Upper lobe of right lung (tissue), 1 donor: ENCODE measurements at regions not wholly inside any gene's neighbourhood (a gene's known extent, or its start where the extent isn't known, plus 50 kb on each side); places are given as distances from the start of the nearest gene placed in this dataset.
"Not testable (repeated sequence)": the region's sequence is repeated elsewhere in the genome, so short reads cannot be mapped to it uniquely, and the experiment has no call there.

ENCODE experiments used
- ATAC-seq: fragments of 200-7000 bp; cut with Tn5 transposase; one replicate; pipeline ENCODE4 v1.9.1; 2020; ENCODE audit warnings: mild to moderate bottlenecking, moderate library complexity
- DNase-seq: peaks from one replicate; pipeline ENCODE4 v3.0.0-alpha.2; 2020
- H3K27ac ChIP-seq: fragments of 200-600 bp; one replicate; pipeline ENCODE4 v1.8.0; 2022
- H3K27me3 ChIP-seq: fragments of 200-600 bp; one replicate; pipeline ENCODE4 v1.8.0; 2022; ENCODE audit warnings: mild to moderate bottlenecking
- H3K36me3 ChIP-seq: fragments of 200-600 bp; one replicate; pipeline ENCODE4 v1.8.0; 2022
- H3K4me1 ChIP-seq: fragments of 200-600 bp; one replicate; pipeline ENCODE4 v1.8.0; 2022
- H3K4me3 ChIP-seq: fragments of 200-600 bp; one replicate; pipeline ENCODE4 v1.8.0; 2022; ENCODE audit warnings: mild to moderate bottlenecking
- H3K9me3 ChIP-seq: fragments of 200-600 bp; one replicate; pipeline ENCODE4 v1.8.0; 2022
- CTCF ChIP-seq: fragments of 200-600 bp; IDR thresholded peaks from one replicate; pipeline ENCODE4 v1.8.0; 2022; ENCODE audit warnings: antibody characterized with exemption
- intact Hi-C: fragments of 100-400 bp; cut with DNase I; formaldehyde crosslinking; loops from one replicate; pipeline ENCODE4 v1.11.0; 2022
- donor health status: DM: no; HTN: yes; CAD: no; lungs with severe emphysema.

- TF ChIP-seq CTCF, result no peak
- Histone ChIP-seq H3K27me3 (no peaks in the 10 kb centered on the region), H3K36me3 (no peaks in the 10 kb centered on the region), H3K4me1 (no peaks in the 10 kb centered on the region), H3K4me3 (no peak overlapping the region), H3K9me3 (no peaks in the 10 kb centered on the region), H3K27ac (no peak overlapping the region)
- intact Hi-C loops, result no loop called here
- ATAC-seq (no peak), DNase-seq (no peak)
These were observed 187.3 kb upstream of the MMS22L start for GRCh38 chr6:97470322-97470721.

- Histone ChIP-seq H3K36me3 (no peaks in the 10 kb centered on the region), H3K4me3 (no peak overlapping the region), H3K27me3 (no peaks in the 10 kb centered on the region), H3K9me3 (no peaks in the 10 kb centered on the region), H3K4me1 (no peaks in the 10 kb centered on the region), H3K27ac (no peak overlapping the region)
- intact Hi-C loops, result no loop called here
- DNase-seq, result no peak
- no peak for ATAC-seq
- TF ChIP-seq CTCF, result no peak
These were observed 191.0 kb upstream of the MMS22L start for GRCh38 chr6:97473979-97474378.

- Histone ChIP-seq H3K36me3 (no peaks in the 10 kb centered on the region), H3K27ac (no peak overlapping the region), H3K27me3 (peaks cover 14% of the 10 kb centered on the region), H3K9me3 (no peaks in the 10 kb centered on the region), H3K4me3 (no peak overlapping the region), H3K4me1 (no peaks in the 10 kb centered on the region)
- DNase-seq, result peak; percentile 73
- TF ChIP-seq CTCF, result peak; percentile 80
- ATAC-seq, result peak; percentile 96
- intact Hi-C loops, result no loop called here
These were observed 214.8 kb upstream of the MMS22L start for GRCh38 chr6:97497713-97498331.

GRCh38 chr6:97501853-97502252, 218.8 kb upstream of the MMS22L start:
- H3K27me3 ChIP-seq, result peaks cover 19% of the 10 kb centered on the region
- no peaks in the 10 kb centered on the region for H3K9me3 ChIP-seq
- no peak overlapping the region for H3K4me3 ChIP-seq
- H3K4me1 ChIP-seq, result no peaks in the 10 kb centered on the region
- DNase-seq (no peak), ATAC-seq (no peak)
- no peak for TF ChIP-seq CTCF
- H3K36me3 ChIP-seq, result no peaks in the 10 kb centered on the region
- intact Hi-C loops, result no loop called here
- no peak overlapping the region for H3K27ac ChIP-seq

- intact Hi-C loops, result no loop called here
- Histone ChIP-seq H3K27me3 (no peaks in the 10 kb centered on the region), H3K4me1 (no peaks in the 10 kb centered on the region), H3K27ac (no peak overlapping the region), H3K4me3 (no peak overlapping the region), H3K36me3 (no peaks in the 10 kb centered on the region), H3K9me3 (no peaks in the 10 kb centered on the region)
- ATAC-seq (no peak), DNase-seq (no peak)
- no peak for TF ChIP-seq CTCF
These were observed 225.6 kb upstream of the MMS22L start for GRCh38 chr6:97508646-97509045.

GRCh38 chr6:97513260-97513659, 230.2 kb upstream of the MMS22L start:
- H3K4me3 ChIP-seq, H3K36me3 ChIP-seq, H3K27ac ChIP-seq, intact Hi-C loops, H3K27me3 ChIP-seq, H3K4me1 ChIP-seq, H3K9me3 ChIP-seq, ATAC-seq, DNase-seq: not testable (repeated sequence)
